Astrocyte (in vitro differentiated cells and primary cell): ENCODE measurements at regions not wholly inside any gene's neighbourhood (a gene's known extent, or its start where the extent isn't known, plus 50 kb on each side); places are given as distances from the start of the nearest gene placed in this dataset.

ENCODE experiments used
- DNase-seq: peaks from one replicate; pipeline ENCODE4 v3.0.0-alpha.2; 2010; ENCODE audit warnings: low read depth
- FAIRE-seq: peaks from 2 replicates; lab custom pipeline; 2011; peaks lifted over from hg19 to GRCh38; lab: Jason Lieb, UNC
- H2AFZ ChIP-seq: 2 replicates; pipeline ENCODE4 v1.6.0; 2012; ENCODE audit warnings: low read depth, low read length, inconsistent platforms
- H3K27ac ChIP-seq: 2 replicates; pipeline ENCODE4 v1.5.1; 2011; ENCODE audit warnings: low read depth, low read length, inconsistent platforms
- H3K27me3 ChIP-seq: 2 replicates; pipeline ENCODE4 v1.6.0; 2011; ENCODE audit warnings: low read length, inconsistent platforms; ENCODE audit not compliant: insufficient read depth
- H3K36me3 ChIP-seq: 2 replicates; pipeline ENCODE4 v1.5.1; 2011; ENCODE audit warnings: low read length, inconsistent platforms; ENCODE audit not compliant: insufficient read depth
- H3K4me1 ChIP-seq: 2 replicates; pipeline ENCODE4 v1.5.1; 2011; ENCODE audit warnings: low read length, inconsistent platforms; ENCODE audit not compliant: insufficient read depth
- H3K4me2 ChIP-seq: 2 replicates; pipeline ENCODE4 v1.6.0; 2012; ENCODE audit warnings: low read length, inconsistent platforms
- H3K4me3 ChIP-seq: 2 replicates; pipeline ENCODE4 v1.5.1; 2011; ENCODE audit warnings: low read depth, mild to moderate bottlenecking, low read length, inconsistent platforms; ENCODE audit not compliant: insufficient read depth
- H3K79me2 ChIP-seq: 2 replicates; pipeline ENCODE4 v1.6.0; 2012; ENCODE audit warnings: mild to moderate bottlenecking, low read length, inconsistent platforms; ENCODE audit not compliant: insufficient read depth
- H3K9ac ChIP-seq: 2 replicates; pipeline ENCODE4 v1.6.0; 2012; ENCODE audit warnings: mild to moderate bottlenecking, low read length, inconsistent platforms
- H3K9me3 ChIP-seq: 2 replicates; pipeline ENCODE4 v1.5.1; 2012; ENCODE audit warnings: low read depth, mild to moderate bottlenecking, low read length, inconsistent platforms; ENCODE audit not compliant: insufficient read depth
- H4K20me1 ChIP-seq: 2 replicates; pipeline ENCODE4 v1.6.0; 2012; ENCODE audit warnings: low read length, inconsistent platforms; ENCODE audit not compliant: insufficient read depth
- H3K27ac Mint-ChIP-seq: one replicate; pipeline ENCODE4 v1.8.0; 2021; ENCODE audit warnings: mild to moderate bottlenecking, mixed read lengths; ENCODE audit not compliant: unreplicated experiment
- H3K27me3 Mint-ChIP-seq: one replicate; pipeline ENCODE4 v1.8.0; 2021; ENCODE audit warnings: low read depth, mixed read lengths; ENCODE audit not compliant: unreplicated experiment
- H3K36me3 Mint-ChIP-seq: one replicate; pipeline ENCODE4 v1.8.0; 2021; ENCODE audit warnings: low read depth, mixed read lengths; ENCODE audit not compliant: unreplicated experiment
- H3K4me1 Mint-ChIP-seq: one replicate; pipeline ENCODE4 v1.8.0; 2021; ENCODE audit warnings: low read depth, mixed read lengths; ENCODE audit not compliant: unreplicated experiment
- H3K4me3 Mint-ChIP-seq: one replicate; pipeline ENCODE4 v1.8.0; 2021; ENCODE audit warnings: mild to moderate bottlenecking, moderate library complexity, mixed read lengths; ENCODE audit not compliant: unreplicated experiment
- H3K9me3 Mint-ChIP-seq: one replicate; pipeline ENCODE4 v1.8.0; 2021; ENCODE audit warnings: mild to moderate bottlenecking, mixed read lengths; ENCODE audit not compliant: unreplicated experiment
- EZH2 ChIP-seq: IDR thresholded peaks from 2 replicates; pipeline ENCODE4 v1.6.1; 2012; ENCODE audit warnings: mild to moderate bottlenecking, low read length, inconsistent platforms; ENCODE audit not compliant: insufficient read depth
- TF ChIP-seq, protein P1 (sequence below): IDR thresholded peaks from 2 replicates; pipeline ENCODE4 v1.5.1; 2011; ENCODE audit warnings: low read depth, mild to moderate bottlenecking, inconsistent platforms, low read length, moderate library complexity; ENCODE audit not compliant: insufficient read depth

GRCh38 chr2:12090590-12090989 lies 344.2 kb downstream of the LPIN1 start:
- no peaks in the 10 kb centered on the region for H3K27me3 Mint-ChIP-seq
- no peak overlapping the region for H3K4me3 Mint-ChIP-seq
- Histone ChIP-seq H3K36me3 (no peaks in the 10 kb centered on the region), H3K4me2 (no peak overlapping the region), H4K20me1 (no peaks in the 10 kb centered on the region), H3K27me3 (no peaks in the 10 kb centered on the region), H3K79me2 (no peaks in the 10 kb centered on the region), H3K9ac (no peak overlapping the region), H3K4me1 (no peaks in the 10 kb centered on the region), H3K4me3 (no peak overlapping the region), H3K27ac (no peak overlapping the region), H3K9me3 (no peaks in the 10 kb centered on the region), H2AFZ (no peak overlapping the region)
- FAIRE-seq: no peak
- TF ChIP-seq EZH2: no peak
- TF ChIP-seq, protein P1, sequence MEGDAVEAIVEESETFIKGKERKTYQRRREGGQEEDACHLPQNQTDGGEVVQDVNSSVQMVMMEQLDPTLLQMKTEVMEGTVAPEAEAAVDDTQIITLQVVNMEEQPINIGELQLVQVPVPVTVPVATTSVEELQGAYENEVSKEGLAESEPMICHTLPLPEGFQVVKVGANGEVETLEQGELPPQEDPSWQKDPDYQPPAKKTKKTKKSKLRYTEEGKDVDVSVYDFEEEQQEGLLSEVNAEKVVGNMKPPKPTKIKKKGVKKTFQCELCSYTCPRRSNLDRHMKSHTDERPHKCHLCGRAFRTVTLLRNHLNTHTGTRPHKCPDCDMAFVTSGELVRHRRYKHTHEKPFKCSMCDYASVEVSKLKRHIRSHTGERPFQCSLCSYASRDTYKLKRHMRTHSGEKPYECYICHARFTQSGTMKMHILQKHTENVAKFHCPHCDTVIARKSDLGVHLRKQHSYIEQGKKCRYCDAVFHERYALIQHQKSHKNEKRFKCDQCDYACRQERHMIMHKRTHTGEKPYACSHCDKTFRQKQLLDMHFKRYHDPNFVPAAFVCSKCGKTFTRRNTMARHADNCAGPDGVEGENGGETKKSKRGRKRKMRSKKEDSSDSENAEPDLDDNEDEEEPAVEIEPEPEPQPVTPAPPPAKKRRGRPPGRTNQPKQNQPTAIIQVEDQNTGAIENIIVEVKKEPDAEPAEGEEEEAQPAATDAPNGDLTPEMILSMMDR: no peak
- H3K36me3 Mint-ChIP-seq: no peaks in the 10 kb centered on the region
- no peak for DNase-seq
- peaks cover 2% of the 10 kb centered on the region for H3K9me3 Mint-ChIP-seq
- no peak overlapping the region for H3K27ac Mint-ChIP-seq
- peaks cover 8% of the 10 kb centered on the region for H3K4me1 Mint-ChIP-seq

- Histone ChIP-seq H3K4me3 (no peak overlapping the region), H3K79me2 (no peaks in the 10 kb centered on the region), H4K20me1 (no peaks in the 10 kb centered on the region), H3K9me3 (no peaks in the 10 kb centered on the region), H2AFZ (no peak overlapping the region), H3K36me3 (no peaks in the 10 kb centered on the region), H3K27ac (no peak overlapping the region), H3K9ac (no peak overlapping the region), H3K27me3 (no peaks in the 10 kb centered on the region), H3K4me2 (no peak overlapping the region), H3K4me1 (no peaks in the 10 kb centered on the region)
- TF ChIP-seq EZH2: no peak
- TF ChIP-seq, protein P1: no peak
- peaks cover 2% of the 10 kb centered on the region for H3K9me3 Mint-ChIP-seq
- H3K4me1 Mint-ChIP-seq: peaks cover 8% of the 10 kb centered on the region
- FAIRE-seq (no peak), DNase-seq (no peak)
- H3K27me3 Mint-ChIP-seq: peaks cover under 1% of the 10 kb centered on the region
- no peak overlapping the region for H3K4me3 Mint-ChIP-seq
- no peaks in the 10 kb centered on the region for H3K36me3 Mint-ChIP-seq
- no peak overlapping the region for H3K27ac Mint-ChIP-seq
Observed at GRCh38 chr2:12091201-12091806, 344.9 kb downstream of the LPIN1 start.

DNA sequence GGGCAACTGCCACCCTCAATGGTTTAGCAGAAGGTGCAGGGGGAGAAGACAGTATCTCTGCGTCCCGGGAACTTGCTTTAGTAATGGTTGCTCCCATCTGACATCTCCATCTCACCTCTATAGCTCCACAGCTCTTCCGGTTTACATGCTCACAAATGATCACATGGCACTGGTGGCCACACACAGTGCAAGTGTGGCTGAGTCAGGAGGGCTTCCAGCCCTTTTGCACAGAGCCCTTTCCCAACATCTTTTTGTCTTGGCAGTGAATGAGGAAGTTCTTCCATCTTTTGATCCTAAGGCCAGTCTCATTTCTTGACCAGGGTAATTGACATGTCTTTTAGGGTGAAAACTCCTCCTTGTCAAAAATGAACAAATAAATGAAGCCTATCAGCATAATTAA lies 347.7 kb downstream of the LPIN1 start:
- Mint-ChIP-seq H3K36me3 (no peaks in the 10 kb centered on the region), H3K4me3 (no peak overlapping the region), H3K27me3 (peaks cover 5% of the 10 kb centered on the region), H3K9me3 (peaks cover 2% of the 10 kb centered on the region), H3K4me1 (peaks cover 8% of the 10 kb centered on the region), H3K27ac (no peak overlapping the region)
- H3K27me3 ChIP-seq: no peaks in the 10 kb centered on the region
- no peak overlapping the region for H2AFZ ChIP-seq
- no peaks in the 10 kb centered on the region for H3K79me2 ChIP-seq
- TF ChIP-seq EZH2: no peak
- TF ChIP-seq, protein P1: no peak
- H4K20me1 ChIP-seq: no peaks in the 10 kb centered on the region
- no peak for DNase-seq
- H3K27ac ChIP-seq: no peak overlapping the region
- no peak overlapping the region for H3K9ac ChIP-seq
- H3K4me3 ChIP-seq: no peak overlapping the region
- H3K36me3 ChIP-seq: no peaks in the 10 kb centered on the region
- H3K4me1 ChIP-seq: no peaks in the 10 kb centered on the region
- no peak overlapping the region for H3K4me2 ChIP-seq
- no peak for FAIRE-seq
- no peaks in the 10 kb centered on the region for H3K9me3 ChIP-seq
